NCI-H446 treated with DMSO at 0.1 percent for 48 hours (cell line): ENCODE measurements at regions not wholly inside any gene's neighbourhood (a gene's known extent, or its start where the extent isn't known, plus 50 kb on each side); places are given as distances from the start of the nearest gene placed in this dataset.
A peak's percentile ranks its signal among the peaks of the same experiment; 100 is the strongest.

Experiments
- DNase-seq: peaks from one replicate; lab custom pipeline; 2025; lab: John Stamatoyannopoulos, UW

DNA sequence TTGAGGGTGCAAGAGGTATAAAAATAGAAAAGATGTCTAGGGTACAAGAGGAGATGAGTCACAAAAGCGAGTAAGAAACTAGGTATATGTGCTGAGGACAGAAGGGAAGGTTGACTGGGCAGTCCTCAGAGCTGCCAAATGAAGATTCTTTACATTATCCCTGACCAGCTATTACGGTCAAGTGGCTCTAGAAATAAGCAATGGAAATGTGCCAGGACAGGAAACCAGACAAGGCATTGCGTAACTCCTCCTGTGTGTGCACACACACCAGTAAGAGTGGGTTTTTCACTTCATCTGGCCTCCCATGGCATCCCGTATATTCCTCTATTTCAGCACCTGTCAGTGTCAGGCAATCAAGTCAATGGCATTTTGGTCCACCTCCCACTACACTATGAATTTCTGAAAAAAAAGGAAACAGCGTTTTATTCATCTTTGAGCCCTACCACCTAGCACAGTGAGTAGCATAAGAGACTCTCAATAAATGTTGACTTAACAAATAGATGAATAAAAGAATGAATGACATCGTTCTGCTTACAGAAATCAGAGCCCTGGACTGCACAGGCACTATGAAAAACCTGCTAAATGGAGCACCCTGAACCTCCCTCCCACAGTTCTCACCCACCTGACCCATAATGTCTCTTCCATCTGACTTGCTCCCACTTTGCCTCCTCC is 62.6 kb upstream of the KLF3 start:
- no peak for DNase-seq

DNA sequence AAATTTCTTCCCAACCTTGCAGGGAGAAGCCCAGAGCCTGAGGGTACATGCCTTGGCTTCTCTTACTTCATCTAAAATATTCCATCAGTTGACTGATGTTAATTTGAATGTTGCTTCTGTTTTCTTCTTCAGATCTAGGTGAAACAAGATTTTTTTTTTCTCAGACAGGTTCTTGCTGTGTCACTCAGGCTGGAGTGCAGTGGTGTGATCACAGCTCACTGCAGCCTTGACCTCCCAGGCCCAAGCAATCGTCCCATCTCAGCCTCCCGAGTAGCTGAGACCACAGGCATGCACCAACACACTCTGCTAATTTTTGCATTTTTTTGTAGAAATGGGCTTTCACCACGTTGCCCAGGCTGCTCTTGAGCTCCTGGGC is 62.1 kb upstream of the KLF3 start:
- no peak for DNase-seq

DNA sequence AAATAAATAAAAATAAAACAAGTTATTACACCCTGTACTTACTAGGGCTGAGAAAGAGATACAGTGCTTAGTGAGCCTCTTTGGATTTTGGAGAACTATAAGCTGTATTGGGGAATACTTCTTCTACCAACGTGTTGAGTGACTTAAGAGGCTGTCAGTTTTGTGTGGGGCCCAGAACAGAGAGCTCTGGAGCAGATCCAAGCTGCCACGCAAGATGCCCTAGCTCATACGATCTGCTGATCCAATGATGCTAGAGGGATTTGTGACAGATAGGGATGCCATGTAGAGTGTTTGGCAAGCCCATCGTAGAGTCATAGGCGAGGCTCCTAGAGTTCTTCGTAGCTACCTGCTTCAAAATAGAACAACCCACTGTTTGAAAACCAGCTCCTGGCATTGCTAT is 60.3 kb upstream of the KLF3 start:
- DNase-seq: no peak

GRCh38 chr4:38605181-38605752 is 58.7 kb upstream of the KLF3 start:
- no peak for DNase-seq

DNA sequence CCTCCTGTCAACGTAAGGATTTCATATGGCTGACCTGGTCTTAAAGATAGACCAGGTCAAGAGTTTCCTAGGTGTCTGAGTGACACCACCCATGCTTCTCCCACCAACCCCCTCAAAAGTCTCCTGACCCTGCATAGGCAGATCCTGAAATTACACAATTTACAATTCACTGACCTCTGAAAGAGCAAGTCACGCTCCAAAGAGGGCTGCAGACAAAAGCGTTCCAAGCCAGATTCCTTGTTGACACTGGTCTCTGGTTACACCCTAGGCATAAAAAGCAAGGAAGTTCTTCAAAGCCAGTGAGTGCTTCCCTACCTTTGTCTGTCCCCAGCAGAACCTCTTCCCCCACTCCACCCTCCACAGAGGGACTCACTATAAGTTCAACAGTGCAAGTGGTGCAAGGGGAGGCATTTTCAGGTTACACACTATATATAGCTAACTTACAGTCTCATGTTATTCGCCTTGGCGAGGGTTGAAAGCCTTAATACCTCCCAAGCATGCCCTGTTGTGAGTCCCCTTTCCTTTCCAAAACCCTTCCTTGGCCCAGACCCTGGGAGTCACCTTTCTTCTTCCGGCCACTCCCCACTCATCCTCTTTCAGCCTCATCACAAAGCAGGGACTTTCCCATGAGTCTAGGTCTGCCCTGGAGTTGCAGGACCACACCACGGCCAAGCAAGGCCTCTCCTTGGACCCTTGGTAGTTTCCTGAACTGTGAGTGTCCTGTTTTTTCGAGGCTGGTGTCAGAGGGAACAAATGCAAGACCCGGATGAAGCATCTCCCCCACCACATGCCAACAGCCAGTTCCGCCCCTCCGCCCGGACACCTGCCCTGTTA is 58.0 kb upstream of the KLF3 start:
- no peak for DNase-seq

DNA sequence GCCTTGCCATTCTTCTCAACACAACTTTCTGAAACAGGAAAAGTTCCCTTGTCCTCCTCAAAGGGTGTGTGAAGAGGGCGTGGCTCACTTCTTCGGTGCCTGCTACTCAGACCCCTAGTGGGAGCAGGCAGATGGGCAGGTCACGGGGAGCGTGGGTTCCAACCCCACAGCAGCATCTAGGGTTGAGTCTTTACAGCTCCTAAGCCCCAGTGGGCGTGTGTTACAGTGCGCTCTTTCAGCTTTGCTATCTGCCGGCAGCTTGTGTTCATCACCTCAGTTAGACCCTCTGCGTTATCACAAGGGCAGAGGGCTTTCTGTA is 57.5 kb upstream of the KLF3 start:
- DNase-seq: no peak

GRCh38 chr4:38609614-38610013 is 54.4 kb upstream of the KLF3 start:
- no peak for DNase-seq

DNA sequence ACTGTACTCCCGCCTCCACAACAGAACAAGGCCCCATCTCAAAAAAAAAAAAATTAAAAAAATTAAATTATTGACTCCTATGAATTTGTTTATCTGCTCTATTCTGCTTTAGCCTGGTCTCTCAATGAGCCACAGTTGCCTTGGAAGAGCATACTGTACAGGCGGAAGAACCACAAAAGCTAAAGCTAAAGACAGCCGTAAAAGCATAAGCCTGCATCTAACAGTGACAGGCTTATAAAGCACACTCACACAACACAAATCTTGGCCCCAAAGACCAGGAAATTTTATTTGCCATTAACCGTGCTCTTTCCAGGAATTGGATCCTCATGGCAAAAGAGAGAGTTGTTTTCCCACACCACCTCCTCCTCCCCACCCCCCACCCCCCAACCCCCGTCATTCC is 53.5 kb upstream of the KLF3 start:
- no peak for DNase-seq

DNA sequence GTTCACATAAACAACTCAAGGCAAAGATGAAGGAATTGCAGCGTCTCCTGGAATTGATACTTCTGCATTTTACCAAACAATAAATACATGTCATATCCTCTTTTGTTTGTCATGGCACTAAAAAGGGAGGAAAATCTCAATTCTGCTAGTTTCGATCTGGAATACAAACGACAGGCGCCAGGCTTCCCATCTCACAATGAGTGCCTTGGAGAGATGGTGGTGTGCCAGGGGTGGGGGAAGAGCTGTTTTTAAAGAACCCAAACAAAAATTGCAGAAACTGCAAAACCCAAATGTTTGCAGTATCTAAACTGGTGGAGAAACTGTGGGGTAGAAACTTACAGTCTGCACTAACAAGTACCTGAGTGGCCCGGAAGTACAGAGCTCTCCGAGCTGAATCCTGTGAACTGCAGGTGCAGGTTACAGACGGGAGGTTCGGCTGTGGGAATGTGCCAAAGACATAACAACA is 53.0 kb upstream of the KLF3 start:
- no peak for DNase-seq

- no peak for DNase-seq
These were observed 52.3 kb upstream of the KLF3 start for GRCh38 chr4:38611676-38612075.

DNA sequence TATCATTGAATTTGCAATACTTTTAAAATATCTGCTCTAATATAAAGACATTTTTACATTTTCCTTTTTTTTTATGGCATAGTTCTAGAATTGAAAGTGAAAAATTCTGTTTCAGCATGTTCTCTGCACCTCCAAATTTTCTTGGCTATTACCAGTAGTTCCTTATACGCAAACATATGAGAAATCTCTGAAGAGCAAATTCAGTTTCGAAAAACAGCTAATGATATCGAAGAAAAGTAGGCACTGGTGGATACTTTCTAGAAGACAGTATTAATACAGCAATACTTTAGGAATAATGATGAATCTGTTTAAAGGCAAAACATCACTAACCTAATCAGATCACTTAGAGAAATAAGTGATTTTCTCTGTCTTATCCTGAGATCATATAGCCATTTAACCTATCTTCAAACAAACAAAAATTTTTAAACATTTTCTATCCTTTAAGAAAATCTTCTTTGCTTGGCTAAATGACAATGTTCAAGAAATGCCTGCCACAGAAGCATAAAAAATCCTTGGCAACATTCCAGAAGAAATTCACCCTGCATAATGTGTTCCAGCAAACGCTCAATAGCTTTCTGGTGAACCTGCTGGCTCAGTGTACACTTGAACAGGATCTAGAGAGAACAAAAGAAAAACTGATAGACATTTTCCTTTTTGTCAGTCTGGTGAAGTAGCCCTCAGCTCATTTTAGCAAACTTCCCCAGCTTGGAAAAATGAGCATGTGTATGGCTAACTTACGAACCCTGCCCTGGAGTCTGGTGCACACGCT is 51.2 kb upstream of the KLF3 start:
- peak; percentile 56 for DNase-seq
